ENCODE measurements at regions not wholly inside any gene's neighbourhood (a gene's known extent, or its start where the extent isn't known, plus 50 kb on each side); places are given as distances from the start of the nearest gene placed in this dataset.

DNA sequence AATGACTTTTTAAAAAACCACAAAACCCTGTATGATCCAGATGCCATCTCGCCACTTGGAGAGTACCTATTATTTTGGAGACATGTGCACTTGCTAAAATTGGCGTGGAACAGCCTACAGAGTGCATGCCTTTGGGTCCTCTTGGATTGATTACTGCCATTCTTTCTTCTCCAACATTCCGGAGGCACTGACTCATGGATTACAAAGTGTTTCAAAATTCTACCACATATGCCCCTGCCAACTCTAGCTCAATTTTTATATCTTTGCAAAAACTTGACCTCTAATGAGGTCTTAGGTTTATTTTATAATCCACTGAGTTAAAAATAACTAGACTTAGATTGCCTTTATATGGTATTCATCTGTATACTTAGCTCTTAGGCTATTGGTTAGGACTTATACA, 55.8 kb upstream of the KIF5B start:
- Histone ChIP-seq H3K4me3 (ENCODE audit: low read length) (no peak overlapping the region), H3K9me3 (ENCODE audit: low read length) (no peaks in the 10 kb centered on the region), H3K79me2 (replicated peaks; ENCODE audit: insufficient read depth, low read length) (no peaks in the 10 kb centered on the region), H3F3A (ENCODE audit: insufficient read depth, low read length, poor library complexity, severe bottlenecking) (no peaks in the 10 kb centered on the region), H3K9me2 (ENCODE audit: insufficient read depth, low read length) (no peaks in the 10 kb centered on the region), H3K27me3 (ENCODE audit: insufficient read depth, low read depth, low read length) (no peaks in the 10 kb centered on the region), H3K36me3 (ENCODE audit: insufficient read depth, low read length) (no peaks in the 10 kb centered on the region), H2AFZ (ENCODE audit: low read depth, low read length) (no peak overlapping the region), H3K27ac (ENCODE audit: low read length) (no peak overlapping the region), H3K9ac (ENCODE audit: low read length) (no peak overlapping the region), H4K20me1 (ENCODE audit: insufficient read depth) (no peaks in the 10 kb centered on the region), H3K4me2 (ENCODE audit: low read length) (no peak overlapping the region)
- TF ChIP-seq, protein P1, sequence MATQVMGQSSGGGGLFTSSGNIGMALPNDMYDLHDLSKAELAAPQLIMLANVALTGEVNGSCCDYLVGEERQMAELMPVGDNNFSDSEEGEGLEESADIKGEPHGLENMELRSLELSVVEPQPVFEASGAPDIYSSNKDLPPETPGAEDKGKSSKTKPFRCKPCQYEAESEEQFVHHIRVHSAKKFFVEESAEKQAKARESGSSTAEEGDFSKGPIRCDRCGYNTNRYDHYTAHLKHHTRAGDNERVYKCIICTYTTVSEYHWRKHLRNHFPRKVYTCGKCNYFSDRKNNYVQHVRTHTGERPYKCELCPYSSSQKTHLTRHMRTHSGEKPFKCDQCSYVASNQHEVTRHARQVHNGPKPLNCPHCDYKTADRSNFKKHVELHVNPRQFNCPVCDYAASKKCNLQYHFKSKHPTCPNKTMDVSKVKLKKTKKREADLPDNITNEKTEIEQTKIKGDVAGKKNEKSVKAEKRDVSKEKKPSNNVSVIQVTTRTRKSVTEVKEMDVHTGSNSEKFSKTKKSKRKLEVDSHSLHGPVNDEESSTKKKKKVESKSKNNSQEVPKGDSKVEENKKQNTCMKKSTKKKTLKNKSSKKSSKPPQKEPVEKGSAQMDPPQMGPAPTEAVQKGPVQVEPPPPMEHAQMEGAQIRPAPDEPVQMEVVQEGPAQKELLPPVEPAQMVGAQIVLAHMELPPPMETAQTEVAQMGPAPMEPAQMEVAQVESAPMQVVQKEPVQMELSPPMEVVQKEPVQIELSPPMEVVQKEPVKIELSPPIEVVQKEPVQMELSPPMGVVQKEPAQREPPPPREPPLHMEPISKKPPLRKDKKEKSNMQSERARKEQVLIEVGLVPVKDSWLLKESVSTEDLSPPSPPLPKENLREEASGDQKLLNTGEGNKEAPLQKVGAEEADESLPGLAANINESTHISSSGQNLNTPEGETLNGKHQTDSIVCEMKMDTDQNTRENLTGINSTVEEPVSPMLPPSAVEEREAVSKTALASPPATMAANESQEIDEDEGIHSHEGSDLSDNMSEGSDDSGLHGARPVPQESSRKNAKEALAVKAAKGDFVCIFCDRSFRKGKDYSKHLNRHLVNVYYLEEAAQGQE (IDR thresholded peaks at IDR 0.05; ENCODE audit: borderline replicate concordance): no peak
- no peak for TF ChIP-seq EZH2 (IDR thresholded peaks at IDR 0.05; ENCODE audit: borderline replicate concordance, insufficient read depth, low read length, poor library complexity, severe bottlenecking)
- no peak for TF ChIP-seq SMC3 (conservative IDR thresholded peaks at IDR 0.05; ENCODE audit: poor library complexity)
- TF ChIP-seq, protein P2, sequence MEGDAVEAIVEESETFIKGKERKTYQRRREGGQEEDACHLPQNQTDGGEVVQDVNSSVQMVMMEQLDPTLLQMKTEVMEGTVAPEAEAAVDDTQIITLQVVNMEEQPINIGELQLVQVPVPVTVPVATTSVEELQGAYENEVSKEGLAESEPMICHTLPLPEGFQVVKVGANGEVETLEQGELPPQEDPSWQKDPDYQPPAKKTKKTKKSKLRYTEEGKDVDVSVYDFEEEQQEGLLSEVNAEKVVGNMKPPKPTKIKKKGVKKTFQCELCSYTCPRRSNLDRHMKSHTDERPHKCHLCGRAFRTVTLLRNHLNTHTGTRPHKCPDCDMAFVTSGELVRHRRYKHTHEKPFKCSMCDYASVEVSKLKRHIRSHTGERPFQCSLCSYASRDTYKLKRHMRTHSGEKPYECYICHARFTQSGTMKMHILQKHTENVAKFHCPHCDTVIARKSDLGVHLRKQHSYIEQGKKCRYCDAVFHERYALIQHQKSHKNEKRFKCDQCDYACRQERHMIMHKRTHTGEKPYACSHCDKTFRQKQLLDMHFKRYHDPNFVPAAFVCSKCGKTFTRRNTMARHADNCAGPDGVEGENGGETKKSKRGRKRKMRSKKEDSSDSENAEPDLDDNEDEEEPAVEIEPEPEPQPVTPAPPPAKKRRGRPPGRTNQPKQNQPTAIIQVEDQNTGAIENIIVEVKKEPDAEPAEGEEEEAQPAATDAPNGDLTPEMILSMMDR (IDR thresholded peaks at IDR 0.05; ENCODE audit: poor library complexity, severe bottlenecking): no peak
- TF ChIP-seq RAD21 (conservative IDR thresholded peaks at IDR 0.05): no peak
- TF ChIP-seq MXI1 (conservative IDR thresholded peaks at IDR 0.05; ENCODE audit: poor library complexity, severe bottlenecking): no peak
- TF ChIP-seq POLR2AphosphoS5 (IDR thresholded peaks at IDR 0.05): no peak
- TF ChIP-seq EP300 (conservative IDR thresholded peaks at IDR 0.05; ENCODE audit: poor library complexity, severe bottlenecking): no peak
- no peak for TF ChIP-seq TAF1 (IDR thresholded peaks at IDR 0.05; ENCODE audit: low read depth)

- Histone ChIP-seq H3K27me3 (ENCODE audit: insufficient read depth, low read depth, low read length) (no peaks in the 10 kb centered on the region), H3K79me2 (replicated peaks; ENCODE audit: insufficient read depth, low read length) (no peaks in the 10 kb centered on the region), H2AFZ (ENCODE audit: low read depth, low read length) (no peak overlapping the region), H3K9me3 (ENCODE audit: low read length) (no peaks in the 10 kb centered on the region), H4K20me1 (ENCODE audit: insufficient read depth) (no peaks in the 10 kb centered on the region), H3K27ac (ENCODE audit: low read length) (no peak overlapping the region), H3K9ac (ENCODE audit: low read length) (no peak overlapping the region), H3K36me3 (ENCODE audit: insufficient read depth, low read length) (no peaks in the 10 kb centered on the region), H3K4me3 (ENCODE audit: low read length) (no peak overlapping the region), H3K4me2 (ENCODE audit: low read length) (no peak overlapping the region), H3K9me2 (ENCODE audit: insufficient read depth, low read length) (no peaks in the 10 kb centered on the region), H3F3A (ENCODE audit: insufficient read depth, low read length, poor library complexity, severe bottlenecking) (no peaks in the 10 kb centered on the region)
- TF ChIP-seq, protein P2 (IDR thresholded peaks at IDR 0.05; ENCODE audit: poor library complexity, severe bottlenecking): no peak
- TF ChIP-seq EZH2 (IDR thresholded peaks at IDR 0.05; ENCODE audit: borderline replicate concordance, insufficient read depth, low read length, poor library complexity, severe bottlenecking): no peak
- no peak for TF ChIP-seq RAD21 (conservative IDR thresholded peaks at IDR 0.05)
- TF ChIP-seq, protein P1 (IDR thresholded peaks at IDR 0.05; ENCODE audit: borderline replicate concordance): no peak
- no peak for TF ChIP-seq EP300 (conservative IDR thresholded peaks at IDR 0.05; ENCODE audit: poor library complexity, severe bottlenecking)
- no peak for TF ChIP-seq TAF1 (IDR thresholded peaks at IDR 0.05; ENCODE audit: low read depth)
- TF ChIP-seq SMC3 (conservative IDR thresholded peaks at IDR 0.05; ENCODE audit: poor library complexity): no peak
- no peak for TF ChIP-seq POLR2AphosphoS5 (IDR thresholded peaks at IDR 0.05)
- no peak for TF ChIP-seq MXI1 (conservative IDR thresholded peaks at IDR 0.05; ENCODE audit: poor library complexity, severe bottlenecking)
Measured at GRCh38 chr10:32111585-32111984, 55.4 kb upstream of the KIF5B start.
